ENCODE measurements at regions not wholly inside any gene's neighbourhood (a gene's known extent, or its start where the extent isn't known, plus 50 kb on each side); places are given as distances from the start of the nearest gene placed in this dataset.

DNA sequence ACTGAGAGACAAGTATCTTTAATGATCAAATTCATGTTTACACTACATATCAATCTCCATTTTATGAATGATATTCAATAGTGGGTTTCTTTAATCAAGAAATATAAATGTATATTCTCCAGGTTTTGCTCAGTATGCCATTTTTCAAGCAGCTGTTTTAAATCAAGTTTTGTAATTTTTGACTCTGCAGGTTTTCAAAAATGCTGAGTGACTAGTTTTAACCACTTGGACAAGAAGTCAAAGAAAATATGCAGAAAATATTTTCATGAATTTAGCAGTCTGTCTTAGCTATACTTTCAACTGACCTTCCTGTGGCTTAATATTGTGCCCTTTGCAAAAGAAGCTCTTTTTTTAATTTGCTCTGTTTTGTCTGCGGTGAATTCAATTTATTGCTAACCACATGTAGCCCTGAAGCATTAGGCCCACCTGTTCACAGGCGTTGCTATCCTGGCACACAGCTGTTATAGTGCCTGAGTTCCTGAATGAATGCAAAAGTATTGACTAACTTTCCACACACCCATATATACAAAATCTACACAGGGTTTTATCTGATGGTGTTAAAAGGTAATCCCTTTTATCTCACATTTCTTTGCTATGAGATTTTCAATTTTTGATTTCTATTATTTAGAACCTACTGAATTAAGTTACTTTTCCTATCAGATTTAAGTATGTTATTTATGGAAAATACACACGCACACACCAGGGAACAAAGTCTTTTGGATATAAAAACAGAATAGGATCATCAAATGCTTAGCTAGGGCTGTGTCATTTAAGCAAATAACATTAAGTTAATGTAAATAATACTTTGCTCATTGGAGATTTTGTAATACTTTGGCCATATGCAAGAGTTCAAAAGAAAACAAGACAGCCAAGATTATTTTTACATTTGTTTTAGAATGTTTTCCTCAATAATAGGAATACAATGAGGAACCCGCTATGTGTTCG, 1166.1 kb upstream of the GBE1 start:
- no peak for DNase-seq (ENCODE audit: low read depth)
- H3K4me3 ChIP-seq (ENCODE audit: low read depth, low read length): no peak overlapping the region
- TF ChIP-seq, protein P1, sequence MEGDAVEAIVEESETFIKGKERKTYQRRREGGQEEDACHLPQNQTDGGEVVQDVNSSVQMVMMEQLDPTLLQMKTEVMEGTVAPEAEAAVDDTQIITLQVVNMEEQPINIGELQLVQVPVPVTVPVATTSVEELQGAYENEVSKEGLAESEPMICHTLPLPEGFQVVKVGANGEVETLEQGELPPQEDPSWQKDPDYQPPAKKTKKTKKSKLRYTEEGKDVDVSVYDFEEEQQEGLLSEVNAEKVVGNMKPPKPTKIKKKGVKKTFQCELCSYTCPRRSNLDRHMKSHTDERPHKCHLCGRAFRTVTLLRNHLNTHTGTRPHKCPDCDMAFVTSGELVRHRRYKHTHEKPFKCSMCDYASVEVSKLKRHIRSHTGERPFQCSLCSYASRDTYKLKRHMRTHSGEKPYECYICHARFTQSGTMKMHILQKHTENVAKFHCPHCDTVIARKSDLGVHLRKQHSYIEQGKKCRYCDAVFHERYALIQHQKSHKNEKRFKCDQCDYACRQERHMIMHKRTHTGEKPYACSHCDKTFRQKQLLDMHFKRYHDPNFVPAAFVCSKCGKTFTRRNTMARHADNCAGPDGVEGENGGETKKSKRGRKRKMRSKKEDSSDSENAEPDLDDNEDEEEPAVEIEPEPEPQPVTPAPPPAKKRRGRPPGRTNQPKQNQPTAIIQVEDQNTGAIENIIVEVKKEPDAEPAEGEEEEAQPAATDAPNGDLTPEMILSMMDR (IDR thresholded peaks at IDR 0.05; ENCODE audit: low read depth, low read length, missing control alignments): no peak

DNA sequence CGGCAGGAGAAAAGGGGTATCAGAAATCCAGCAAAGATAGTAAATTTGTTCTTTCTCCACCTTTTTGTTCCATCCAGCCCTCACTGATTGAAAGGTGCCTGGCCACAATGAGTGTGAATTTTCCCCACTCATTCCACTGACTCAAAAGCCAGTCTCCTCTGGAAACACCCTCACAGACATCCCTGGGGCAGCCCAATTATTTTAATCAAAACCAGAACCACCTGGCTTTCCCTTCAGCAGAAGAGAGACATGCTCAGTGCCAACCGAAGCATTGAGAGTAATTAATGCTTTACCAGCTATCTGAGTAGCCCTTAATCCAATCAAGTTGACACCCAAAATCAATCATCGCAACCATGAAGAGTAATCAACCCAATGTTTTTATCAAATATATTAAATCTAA, 1129.6 kb upstream of the GBE1 start:
- no peak overlapping the region for H3K4me3 ChIP-seq (ENCODE audit: low read depth, low read length)
- TF ChIP-seq, protein P1 (IDR thresholded peaks at IDR 0.05; ENCODE audit: low read depth, low read length, missing control alignments): no peak
- no peak for DNase-seq (ENCODE audit: low read depth)

DNA sequence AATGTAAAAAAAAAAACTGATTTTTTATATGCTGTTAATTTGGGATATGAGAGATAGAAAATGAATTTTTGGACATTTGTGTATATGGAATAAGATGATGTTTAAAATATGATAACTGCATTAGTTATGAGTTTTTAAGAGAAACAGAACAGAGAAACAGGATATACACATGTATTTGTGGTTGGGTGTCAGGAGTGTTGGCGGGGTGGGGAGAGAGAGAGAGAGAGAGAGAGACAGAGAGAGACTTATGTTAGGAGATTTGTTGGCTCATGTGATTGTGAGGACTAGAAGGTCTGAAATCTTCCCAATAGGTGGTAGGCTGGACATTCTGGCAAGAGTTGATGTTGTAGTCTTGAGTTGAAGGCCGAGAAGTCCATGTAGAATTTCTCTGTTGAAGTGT, 1121.6 kb upstream of the GBE1 start:
- no peak for DNase-seq (ENCODE audit: low read depth)

DNA sequence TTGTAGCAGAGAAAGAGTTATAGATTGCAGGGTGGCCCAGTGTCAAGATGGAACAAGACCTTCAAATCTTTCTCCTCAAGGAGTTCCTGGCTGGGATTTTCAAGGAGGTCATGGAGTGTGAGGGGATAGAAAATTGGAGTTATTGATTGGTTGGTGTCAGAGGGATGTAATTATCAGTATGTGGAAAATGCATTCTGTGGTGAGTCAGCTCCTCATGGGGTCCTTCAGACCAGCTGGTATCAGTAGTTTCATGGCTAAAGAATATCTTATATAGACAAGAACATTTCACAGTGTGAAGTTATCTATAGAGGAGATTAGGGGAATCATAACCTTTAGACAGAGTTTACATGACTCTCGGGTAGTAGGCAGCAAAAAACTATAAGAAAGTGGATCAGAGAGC, 1114.0 kb upstream of the GBE1 start:
- DNase-seq (ENCODE audit: low read depth): no peak
- TF ChIP-seq, protein P1 (IDR thresholded peaks at IDR 0.05; ENCODE audit: low read depth, low read length, missing control alignments): no peak
- no peak overlapping the region for H3K4me3 ChIP-seq (ENCODE audit: low read depth, low read length)

More for the DNA sequence above, 1121.6 kb upstream of the GBE1 start:
- TF ChIP-seq, protein P1 (IDR thresholded peaks at IDR 0.05; ENCODE audit: low read depth, low read length, missing control alignments): no peak
- H3K4me3 ChIP-seq (ENCODE audit: low read depth, low read length): no peak overlapping the region

DNA sequence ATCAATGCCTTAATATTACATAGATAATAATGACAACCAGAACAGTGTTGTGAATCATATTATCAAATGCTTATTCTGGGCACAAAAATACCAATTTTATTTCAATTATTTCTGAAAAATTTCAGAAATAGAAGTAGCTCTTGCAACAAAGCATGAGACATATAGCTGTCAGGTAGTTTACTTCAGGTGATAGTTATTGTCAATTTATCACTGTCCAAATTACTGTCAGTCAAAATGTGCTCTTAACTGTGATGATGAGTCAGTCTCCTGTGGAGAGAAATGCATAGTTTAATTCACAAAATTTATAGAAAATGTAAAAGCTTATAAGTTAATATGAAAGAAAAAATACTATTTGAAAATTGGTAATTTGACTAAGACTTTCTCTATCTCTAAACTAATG, 1078.4 kb upstream of the GBE1 start:
- DNase-seq (ENCODE audit: low read depth): no peak
- TF ChIP-seq, protein P1 (IDR thresholded peaks at IDR 0.05; ENCODE audit: low read depth, low read length, missing control alignments): no peak
- H3K4me3 ChIP-seq (ENCODE audit: low read depth, low read length): no peak overlapping the region

DNA sequence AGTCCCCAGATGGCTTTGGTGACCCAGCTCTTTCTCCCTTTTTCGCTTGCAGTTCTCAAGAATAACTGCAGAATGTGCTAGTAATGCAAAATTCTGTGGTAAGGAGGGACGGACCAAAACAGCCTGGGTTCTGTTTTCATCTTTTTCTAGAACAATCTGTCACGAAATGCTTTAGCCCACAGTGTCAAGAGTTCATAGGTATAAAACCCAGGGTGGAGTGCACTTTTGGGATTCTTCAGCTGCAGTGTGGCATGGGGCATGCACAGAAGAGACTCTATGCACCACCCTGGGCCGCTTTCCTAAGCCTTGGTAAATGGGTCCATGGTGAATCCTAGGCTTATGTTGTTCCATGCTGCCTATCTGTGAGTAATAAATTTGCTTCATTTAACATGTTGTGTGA, 1072.7 kb upstream of the GBE1 start:
- no peak for DNase-seq (ENCODE audit: low read depth)
- TF ChIP-seq, protein P1 (IDR thresholded peaks at IDR 0.05; ENCODE audit: low read depth, low read length, missing control alignments): no peak
- H3K4me3 ChIP-seq (ENCODE audit: low read depth, low read length): no peak overlapping the region

DNA sequence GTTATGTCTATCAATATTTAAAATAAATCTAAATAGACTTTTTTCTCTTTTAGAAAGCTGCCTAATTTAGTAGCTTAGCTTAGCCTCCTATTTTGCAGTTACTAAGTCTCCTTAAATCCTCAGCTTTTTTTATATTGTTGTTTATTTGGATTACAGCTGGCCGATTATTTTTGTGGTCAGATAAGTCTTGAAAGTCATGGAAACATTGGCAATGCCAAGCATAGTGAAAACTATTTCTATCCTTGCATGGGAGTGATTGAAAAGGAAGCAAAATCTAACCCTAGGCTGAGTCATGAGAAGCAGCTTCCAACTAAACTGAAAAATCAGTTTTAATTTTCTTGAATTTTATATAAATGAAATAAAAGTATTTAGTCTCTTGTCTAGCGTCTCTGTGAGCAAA, 1063.0 kb upstream of the GBE1 start:
- TF ChIP-seq, protein P1 (IDR thresholded peaks at IDR 0.05; ENCODE audit: low read depth, low read length, missing control alignments): no peak
- H3K4me3 ChIP-seq (ENCODE audit: low read depth, low read length): no peak overlapping the region
- DNase-seq (ENCODE audit: low read depth): no peak

Measured in GM12864 (cell line).